SU-DHL-6 (cell line): ENCODE measurements at regions not wholly inside any gene's neighbourhood (a gene's known extent, or its start where the extent isn't known, plus 50 kb on each side); places are given as distances from the start of the nearest gene placed in this dataset.

Experiments used
- H2AFZ ChIP-seq: fragments of 200-600 bp; sonication (generic); 2 replicates; pipeline ENCODE4 v1.6.1; 2014; ENCODE audit warnings: low read depth, mild to moderate bottlenecking, moderate library complexity, mixed read lengths, antibody characterized with exemption, low read length; ENCODE audit not compliant: severe bottlenecking
- H3F3A ChIP-seq: fragments of 200-600 bp; shearing (Covaris generic); 2 replicates; pipeline ENCODE4 v1.6.0; 2016; ENCODE audit warnings: antibody characterized with exemption, mild to moderate bottlenecking; ENCODE audit not compliant: insufficient read depth
- H3K27ac ChIP-seq: fragments of 200-600 bp; sonication (generic); 2 replicates; pipeline ENCODE4 v1.5.1; 2016; ENCODE audit warnings: low read depth, mild to moderate bottlenecking, low read length, moderate library complexity, mixed read lengths
- H3K27me3 ChIP-seq: fragments of 200-600 bp; sonication (generic), shearing (Covaris generic); 2 replicates; pipeline ENCODE4 v1.6.0; 2014; ENCODE audit warnings: mild to moderate bottlenecking, low read length
- H3K36me3 ChIP-seq: fragments of 200-600 bp; sonication (generic); 2 replicates; pipeline ENCODE4 v1.6.1; 2014; ENCODE audit warnings: mild to moderate bottlenecking, low read length, mixed read lengths
- H3K4me2 ChIP-seq: fragments of 300-600, 200-600 bp; shearing (Covaris generic), sonication (generic); 2 replicates; pipeline ENCODE4 v1.6.0; 2014; ENCODE audit warnings: low read length, low read depth, mild to moderate bottlenecking; ENCODE audit not compliant: poor library complexity, severe bottlenecking
- H3K4me3 ChIP-seq: fragments of 200-600 bp; sonication (generic); 2 replicates; pipeline ENCODE4 v1.5.1; 2014; ENCODE audit warnings: antibody characterized with exemption, low read length, mild to moderate bottlenecking, mixed read lengths; ENCODE audit not compliant: insufficient read depth, poor library complexity, severe bottlenecking
- H3K79me2 ChIP-seq: fragments of 200-600 bp; sonication (generic); 2 replicates; pipeline ENCODE4 v1.6.1; 2014; ENCODE audit warnings: mild to moderate bottlenecking, low read length, moderate library complexity; ENCODE audit not compliant: insufficient read depth
- H3K9ac ChIP-seq: fragments of 200-600 bp; sonication (generic); 2 replicates; pipeline ENCODE4 v1.7.0; 2014; ENCODE audit warnings: mild to moderate bottlenecking, low read length
- H3K9me2 ChIP-seq: fragments of 200-600 bp; sonication (generic); replicated peaks from 2 replicates; pipeline ENCODE4 v1.6.1; 2014; ENCODE audit warnings: low read length; ENCODE audit not compliant: insufficient read depth
- H3K9me3 ChIP-seq: fragments of 200-600 bp; sonication (generic); 2 replicates; pipeline ENCODE4 v1.6.1; 2014; ENCODE audit warnings: low read length, mixed read lengths; ENCODE audit not compliant: insufficient read depth
- H4K20me1 ChIP-seq: fragments of 200-600 bp; sonication (generic); 2 replicates; pipeline ENCODE4 v1.6.1; 2014; ENCODE audit warnings: low read depth, mild to moderate bottlenecking, antibody characterized with exemption, low read length, moderate library complexity, mixed read lengths
- EZH2phosphoT487 ChIP-seq: fragments of 200-600 bp; sonication (generic), shearing (Covaris generic); conservative IDR thresholded peaks from 2 replicates; pipeline ENCODE4 v1.6.1; 2018; ENCODE audit warnings: mild to moderate bottlenecking, antibody characterized with exemption, low read length, moderate library complexity, mixed read lengths
- TF ChIP-seq, protein P1 (sequence below): fragments of 200-600 bp; sonication (generic); IDR thresholded peaks from one replicate; pipeline ENCODE4 v1.5.1; 2017; ENCODE audit warnings: antibody characterized with exemption, mild to moderate bottlenecking, low read length, moderate library complexity; ENCODE audit not compliant: insufficient read depth, poor library complexity, severe bottlenecking

GRCh38 chr7:115102738-115103137 lies 180.8 kb downstream of the MDFIC start:
- TF ChIP-seq, protein P1, sequence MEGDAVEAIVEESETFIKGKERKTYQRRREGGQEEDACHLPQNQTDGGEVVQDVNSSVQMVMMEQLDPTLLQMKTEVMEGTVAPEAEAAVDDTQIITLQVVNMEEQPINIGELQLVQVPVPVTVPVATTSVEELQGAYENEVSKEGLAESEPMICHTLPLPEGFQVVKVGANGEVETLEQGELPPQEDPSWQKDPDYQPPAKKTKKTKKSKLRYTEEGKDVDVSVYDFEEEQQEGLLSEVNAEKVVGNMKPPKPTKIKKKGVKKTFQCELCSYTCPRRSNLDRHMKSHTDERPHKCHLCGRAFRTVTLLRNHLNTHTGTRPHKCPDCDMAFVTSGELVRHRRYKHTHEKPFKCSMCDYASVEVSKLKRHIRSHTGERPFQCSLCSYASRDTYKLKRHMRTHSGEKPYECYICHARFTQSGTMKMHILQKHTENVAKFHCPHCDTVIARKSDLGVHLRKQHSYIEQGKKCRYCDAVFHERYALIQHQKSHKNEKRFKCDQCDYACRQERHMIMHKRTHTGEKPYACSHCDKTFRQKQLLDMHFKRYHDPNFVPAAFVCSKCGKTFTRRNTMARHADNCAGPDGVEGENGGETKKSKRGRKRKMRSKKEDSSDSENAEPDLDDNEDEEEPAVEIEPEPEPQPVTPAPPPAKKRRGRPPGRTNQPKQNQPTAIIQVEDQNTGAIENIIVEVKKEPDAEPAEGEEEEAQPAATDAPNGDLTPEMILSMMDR = no peak
- TF ChIP-seq EZH2phosphoT487 = no peak
- H3K9me2 ChIP-seq = no peaks in the 10 kb centered on the region; the same call in 1 of the 2 replicates
- H3K79me2 ChIP-seq = no peaks in the 10 kb centered on the region
- H3F3A ChIP-seq = no peaks in the 10 kb centered on the region
- H3K9me3 ChIP-seq = no peaks in the 10 kb centered on the region
- H4K20me1 ChIP-seq = no peaks in the 10 kb centered on the region
- no peak overlapping the region for H3K4me3 ChIP-seq
- no peak overlapping the region for H3K27ac ChIP-seq
- H3K36me3 ChIP-seq = no peaks in the 10 kb centered on the region
- no peak overlapping the region for H3K9ac ChIP-seq
- H3K4me2 ChIP-seq = no peak overlapping the region
- no peaks in the 10 kb centered on the region for H3K27me3 ChIP-seq
- H2AFZ ChIP-seq = no peak overlapping the region

- Histone ChIP-seq H3K4me3 (no peak overlapping the region), H3K9me3 (no peaks in the 10 kb centered on the region)
- TF ChIP-seq, protein P1 = no peak
- TF ChIP-seq EZH2phosphoT487 = no peak
These were observed 179.3 kb downstream of the MDFIC start for GRCh38 chr7:115101199-115101598.

GRCh38 chr7:115099906-115100305 lies 178.0 kb downstream of the MDFIC start:
- Histone ChIP-seq H3K9me3 (no peaks in the 10 kb centered on the region), H4K20me1 (no peaks in the 10 kb centered on the region), H3K4me2 (no peak overlapping the region), H3K27me3 (no peaks in the 10 kb centered on the region), H3F3A (no peaks in the 10 kb centered on the region), H3K36me3 (no peaks in the 10 kb centered on the region), H2AFZ (no peak overlapping the region), H3K4me3 (no peak overlapping the region), H3K9ac (no peak overlapping the region), H3K27ac (no peak overlapping the region), H3K79me2 (no peaks in the 10 kb centered on the region), H3K9me2 (no peaks in the 10 kb centered on the region; the same call in 1 of the 2 replicates)
- TF ChIP-seq, protein P1 = no peak
- TF ChIP-seq EZH2phosphoT487 = no peak

More at GRCh38 chr7:115101199-115101598, 179.3 kb downstream of the MDFIC start:
- H3K36me3 ChIP-seq = no peaks in the 10 kb centered on the region
- no peaks in the 10 kb centered on the region for H4K20me1 ChIP-seq
- no peaks in the 10 kb centered on the region for H3F3A ChIP-seq
- no peaks in the 10 kb centered on the region; the same call in 1 of the 2 replicates for H3K9me2 ChIP-seq
- H3K9ac ChIP-seq = no peak overlapping the region
- no peak overlapping the region for H3K27ac ChIP-seq
- H3K79me2 ChIP-seq = no peaks in the 10 kb centered on the region
- no peaks in the 10 kb centered on the region for H3K27me3 ChIP-seq
- no peak overlapping the region for H2AFZ ChIP-seq
- no peak overlapping the region for H3K4me2 ChIP-seq
